Superior temporal gyrus (tissue), 1 donor: ENCODE measurements at regions not wholly inside any gene's neighbourhood (a gene's known extent, or its start where the extent isn't known, plus 50 kb on each side); places are given as distances from the start of the nearest gene placed in this dataset.
A peak's percentile ranks its signal among the peaks of the same experiment; 100 is the strongest.
"Not testable (repeated sequence)": the region's sequence is repeated elsewhere in the genome, so short reads cannot be mapped to it uniquely, and the experiment has no call there.

ENCODE experiments used
- DNase-seq: peaks from one replicate; pipeline ENCODE4 v3.0.0-alpha.2; 2016; ENCODE audit errors: extremely low spot score

- no peak for DNase-seq
These were observed 155.2 kb upstream of the C2CD4B start for GRCh38 chr15:62320259-62320658.

GRCh38 chr15:62323353-62323890 is 158.3 kb upstream of the C2CD4B start:
- no peak for DNase-seq

- DNase-seq: no peak
These were observed 159.3 kb upstream of the C2CD4B start for GRCh38 chr15:62324382-62324781.

- DNase-seq: no peak
These were observed 160.5 kb upstream of the C2CD4B start for GRCh38 chr15:62325597-62325996.

GRCh38 chr15:62326460-62327011 is 161.5 kb upstream of the C2CD4B start:
- no peak for DNase-seq

GRCh38 chr15:62327406-62327805 is 162.3 kb upstream of the C2CD4B start:
- DNase-seq: no peak

GRCh38 chr15:62332472-62332871 is 167.4 kb upstream of the C2CD4B start:
- not testable (repeated sequence) for DNase-seq

- no peak for DNase-seq
These were observed 169.5 kb upstream of the C2CD4B start for GRCh38 chr15:62334536-62334935.

GRCh38 chr15:62337934-62338333 is 172.8 kb upstream of the C2CD4B start:
- no peak for DNase-seq

GRCh38 chr15:62338497-62338896 is 173.4 kb upstream of the C2CD4B start:
- no peak for DNase-seq

- DNase-seq: no peak
These were observed 177.9 kb upstream of the C2CD4B start for GRCh38 chr15:62342959-62343358.

- DNase-seq: no peak
These were observed 178.3 kb upstream of the C2CD4B start for GRCh38 chr15:62343397-62343796.

GRCh38 chr15:62344806-62345539 is 179.9 kb upstream of the C2CD4B start:
- no peak for DNase-seq

- DNase-seq: no peak
These were observed 181.1 kb upstream of the C2CD4B start for GRCh38 chr15:62346168-62346567.

- no peak for DNase-seq
These were observed 183.0 kb upstream of the C2CD4B start for GRCh38 chr15:62348118-62348517.

- DNase-seq: no peak
These were observed 183.5 kb upstream of the C2CD4B start for GRCh38 chr15:62348623-62349022.

- no peak for DNase-seq
These were observed 187.7 kb upstream of the C2CD4B start for GRCh38 chr15:62352817-62353216.

GRCh38 chr15:62357431-62357830 is 192.3 kb upstream of the C2CD4B start:
- no peak for DNase-seq

GRCh38 chr15:62359416-62359815 is 194.3 kb upstream of the C2CD4B start:
- no peak for DNase-seq

- no peak for DNase-seq
These were observed 195.4 kb upstream of the C2CD4B start for GRCh38 chr15:62360332-62361097.

GRCh38 chr15:62362144-62362543 is 197.1 kb upstream of the C2CD4B start:
- DNase-seq: no peak

- DNase-seq: peak; percentile 28
These were observed 197.5 kb upstream of the C2CD4B start for GRCh38 chr15:62362608-62363007.

GRCh38 chr15:62363913-62364312 is 198.8 kb upstream of the C2CD4B start:
- DNase-seq: no peak
